ENCODE measurements at regions not wholly inside any gene's neighbourhood (a gene's known extent, or its start where the extent isn't known, plus 50 kb on each side); places are given as distances from the start of the nearest gene placed in this dataset.
"Not testable (repeated sequence)": the region's sequence is repeated elsewhere in the genome, so short reads cannot be mapped to it uniquely, and the experiment has no call there.

- peak; percentile 71 for ATAC-seq
- Mint-ChIP-seq H3K27me3 (no peaks in the 10 kb centered on the region), H3K4me1 (peaks cover 4% of the 10 kb centered on the region), H3K36me3 (no peaks in the 10 kb centered on the region), H3K27ac (no peak overlapping the region), H3K9me3 (no peaks in the 10 kb centered on the region), H3K4me3 (no peak overlapping the region)
Observed at GRCh38 chrX:113529426-113530013, 688.9 kb upstream of the AMOT start.

GRCh38 chrX:113522814-113523213, 682.2 kb upstream of the AMOT start:
- Mint-ChIP-seq H3K4me3 (no peak overlapping the region), H3K27me3 (no peaks in the 10 kb centered on the region), H3K36me3 (no peaks in the 10 kb centered on the region), H3K9me3 (no peaks in the 10 kb centered on the region), H3K4me1 (peaks cover 10% of the 10 kb centered on the region), H3K27ac (no peak overlapping the region)
- peak; percentile 88 for ATAC-seq

DNA sequence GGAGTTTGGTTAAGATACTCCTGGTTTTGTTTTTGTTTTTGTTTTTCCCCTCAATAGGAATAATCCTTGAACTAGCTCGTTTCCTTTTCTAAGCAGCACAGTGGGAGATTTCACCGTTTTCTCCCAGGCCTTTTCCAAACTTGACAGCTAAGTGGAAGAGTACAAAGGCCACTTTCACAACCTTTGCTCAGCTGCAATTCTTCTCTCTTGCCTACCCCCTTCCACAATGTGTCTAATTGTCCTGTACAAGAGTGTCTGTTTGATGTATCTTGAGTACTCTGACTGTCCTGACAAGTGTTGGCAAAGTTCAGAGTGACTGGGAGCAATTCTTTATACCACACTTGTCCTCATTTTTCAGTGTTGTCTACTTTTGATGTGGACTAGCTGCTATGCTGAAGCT, 674.3 kb upstream of the AMOT start:
- no peaks in the 10 kb centered on the region for H3K9me3 Mint-ChIP-seq
- no peak overlapping the region for H3K27ac Mint-ChIP-seq
- ATAC-seq: no peak
- H3K4me1 Mint-ChIP-seq: no peaks in the 10 kb centered on the region
- H3K4me3 Mint-ChIP-seq: no peak overlapping the region
- no peaks in the 10 kb centered on the region for H3K36me3 Mint-ChIP-seq
- H3K27me3 Mint-ChIP-seq: no peaks in the 10 kb centered on the region

DNA sequence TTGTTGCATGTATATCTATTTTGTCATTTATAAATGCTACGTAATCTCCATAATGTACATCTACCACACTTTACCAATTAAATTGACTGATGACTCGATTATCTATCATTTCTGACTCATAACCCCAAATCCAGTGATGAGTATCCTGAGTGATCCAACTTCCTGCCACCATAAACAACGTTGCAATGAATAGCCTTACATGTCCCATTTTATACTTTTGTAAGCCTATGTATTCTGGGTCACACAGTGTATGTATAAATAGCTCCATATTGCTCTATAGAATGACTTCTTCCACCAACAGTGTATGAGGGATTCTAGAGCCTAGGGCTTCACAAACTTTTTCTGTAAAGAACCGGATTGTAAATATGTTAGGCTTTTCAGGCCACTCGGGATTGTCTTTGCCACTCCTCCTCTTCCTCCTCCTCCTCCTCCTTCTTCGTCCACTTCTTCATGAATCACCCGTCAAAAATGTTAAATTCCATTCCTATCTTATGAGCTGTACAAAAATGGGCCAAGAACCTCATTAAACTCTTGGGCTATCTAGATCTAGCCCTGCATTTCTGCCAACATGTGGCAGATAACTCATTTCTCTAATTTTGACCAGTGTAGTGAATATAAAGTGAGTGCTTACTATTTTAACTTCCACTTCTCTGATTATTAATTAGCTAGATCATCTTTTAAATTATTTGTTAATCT, 672.2 kb upstream of the AMOT start:
- Mint-ChIP-seq H3K9me3 (no peaks in the 10 kb centered on the region), H3K4me1 (no peaks in the 10 kb centered on the region), H3K4me3 (no peak overlapping the region), H3K27ac (no peak overlapping the region), H3K27me3 (no peaks in the 10 kb centered on the region), H3K36me3 (no peaks in the 10 kb centered on the region)
- no peak for ATAC-seq

DNA sequence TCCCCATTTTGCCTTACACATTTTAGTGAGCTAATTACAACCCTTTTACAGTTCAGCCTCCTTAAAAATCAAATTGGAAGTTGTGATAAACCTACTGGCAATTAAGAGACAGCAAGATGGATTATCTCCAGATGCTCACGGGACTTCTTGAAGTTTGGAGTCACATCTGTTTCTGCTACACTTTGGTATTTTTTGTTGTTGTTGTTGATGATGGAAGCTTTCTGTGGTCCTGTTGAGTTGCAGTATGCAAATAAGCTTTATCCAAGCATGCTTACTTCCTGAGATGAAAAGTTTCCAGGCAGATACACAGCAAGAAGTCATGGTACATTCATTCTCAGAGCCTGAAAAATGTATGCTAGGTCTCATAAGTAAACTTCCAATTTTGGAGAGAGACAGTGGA, 670.0 kb upstream of the AMOT start:
- no peaks in the 10 kb centered on the region for H3K9me3 Mint-ChIP-seq
- H3K4me3 Mint-ChIP-seq: no peak overlapping the region
- H3K27me3 Mint-ChIP-seq: no peaks in the 10 kb centered on the region
- no peaks in the 10 kb centered on the region for H3K4me1 Mint-ChIP-seq
- no peak overlapping the region for H3K27ac Mint-ChIP-seq
- ATAC-seq: no peak
- H3K36me3 Mint-ChIP-seq: no peaks in the 10 kb centered on the region

- no peak for ATAC-seq
- Mint-ChIP-seq H3K9me3 (peaks cover 5% of the 10 kb centered on the region), H3K4me3 (no peak overlapping the region), H3K27ac (no peak overlapping the region), H3K27me3 (no peaks in the 10 kb centered on the region), H3K36me3 (no peaks in the 10 kb centered on the region), H3K4me1 (no peaks in the 10 kb centered on the region)
Observed at GRCh38 chrX:113492895-113493294, 652.3 kb upstream of the AMOT start.

- H3K4me1 Mint-ChIP-seq: peaks cover 12% of the 10 kb centered on the region
- no peaks in the 10 kb centered on the region for H3K27me3 Mint-ChIP-seq
- no peaks in the 10 kb centered on the region for H3K36me3 Mint-ChIP-seq
- H3K9me3 Mint-ChIP-seq: no peaks in the 10 kb centered on the region
- no peak for ATAC-seq
- H3K4me3 Mint-ChIP-seq: no peak overlapping the region
- H3K27ac Mint-ChIP-seq: peak overlapping the region; percentile 70
Observed at GRCh38 chrX:113473418-113473817, 632.8 kb upstream of the AMOT start.

- not testable (repeated sequence) for H3K4me3 Mint-ChIP-seq, ATAC-seq, H3K36me3 Mint-ChIP-seq, H3K27me3 Mint-ChIP-seq, H3K9me3 Mint-ChIP-seq
- H3K27ac Mint-ChIP-seq: peak overlapping the region; percentile 70
- H3K4me1 Mint-ChIP-seq: peaks cover 12% of the 10 kb centered on the region
Observed at GRCh38 chrX:113473015-113473414, 632.4 kb upstream of the AMOT start.

DNA sequence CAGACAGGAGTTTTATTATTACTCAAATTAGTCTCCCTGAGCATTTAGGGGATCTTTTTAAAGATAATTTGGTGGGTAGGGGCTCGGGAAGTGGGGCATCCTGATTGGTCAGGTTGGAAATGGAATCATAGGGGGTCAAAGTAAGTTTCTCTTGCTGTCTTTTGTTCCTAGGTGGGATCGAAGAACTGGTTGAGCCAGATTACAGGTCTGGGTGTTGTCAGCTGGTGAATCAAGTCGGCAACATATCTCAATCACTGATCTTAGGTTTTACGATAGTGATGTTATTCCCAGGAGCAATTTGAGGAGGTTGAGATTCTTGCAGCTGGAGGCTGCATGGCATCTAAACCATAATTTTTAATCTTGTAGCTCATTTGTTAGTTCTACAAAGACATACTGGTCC, 629.5 kb upstream of the AMOT start:
- Mint-ChIP-seq H3K27ac (no peak overlapping the region), H3K9me3 (no peaks in the 10 kb centered on the region), H3K4me3 (no peak overlapping the region), H3K27me3 (no peaks in the 10 kb centered on the region), H3K36me3 (no peaks in the 10 kb centered on the region), H3K4me1 (peaks cover 12% of the 10 kb centered on the region)
- no peak for ATAC-seq

DNA sequence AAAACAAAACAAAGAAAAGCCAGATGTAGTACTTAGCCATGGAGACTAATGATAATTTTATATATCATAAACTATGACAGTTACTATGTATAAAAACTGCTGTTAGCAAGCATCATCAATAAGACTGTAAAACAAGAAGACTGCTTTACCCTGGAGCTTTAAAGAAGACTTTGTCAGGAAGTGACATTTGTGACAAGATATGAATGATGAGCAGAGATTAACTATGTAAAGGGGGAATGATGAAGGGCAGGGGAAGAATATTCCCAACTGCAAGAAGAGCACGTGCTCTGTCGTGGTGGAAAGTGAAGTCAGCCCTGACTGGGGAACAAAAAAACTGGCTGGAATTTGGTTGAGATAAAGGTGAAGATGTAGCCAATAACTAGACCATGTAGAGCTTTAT, 617.1 kb upstream of the AMOT start:
- no peaks in the 10 kb centered on the region for H3K36me3 Mint-ChIP-seq
- H3K27ac Mint-ChIP-seq: no peak overlapping the region
- no peaks in the 10 kb centered on the region for H3K4me1 Mint-ChIP-seq
- no peak overlapping the region for H3K4me3 Mint-ChIP-seq
- no peaks in the 10 kb centered on the region for H3K27me3 Mint-ChIP-seq
- ATAC-seq: no peak
- H3K9me3 Mint-ChIP-seq: peaks cover 2% of the 10 kb centered on the region

GRCh38 chrX:113455582-113455981, 615.0 kb upstream of the AMOT start:
- no peak for ATAC-seq
- no peak overlapping the region for H3K4me3 Mint-ChIP-seq
- no peaks in the 10 kb centered on the region for H3K27me3 Mint-ChIP-seq
- H3K4me1 Mint-ChIP-seq: no peaks in the 10 kb centered on the region
- peaks cover 2% of the 10 kb centered on the region for H3K9me3 Mint-ChIP-seq
- H3K36me3 Mint-ChIP-seq: no peaks in the 10 kb centered on the region
- H3K27ac Mint-ChIP-seq: no peak overlapping the region

- H3K9me3 Mint-ChIP-seq: peaks cover 3% of the 10 kb centered on the region
- H3K4me1 Mint-ChIP-seq: no peaks in the 10 kb centered on the region
- ATAC-seq: no peak
- peaks cover 5% of the 10 kb centered on the region for H3K36me3 Mint-ChIP-seq
- H3K27me3 Mint-ChIP-seq: no peaks in the 10 kb centered on the region
- no peak overlapping the region for H3K4me3 Mint-ChIP-seq
- H3K27ac Mint-ChIP-seq: no peak overlapping the region
Observed at GRCh38 chrX:113429011-113429410, 588.4 kb upstream of the AMOT start.

- Mint-ChIP-seq H3K27me3 (no peaks in the 10 kb centered on the region), H3K4me3 (no peak overlapping the region), H3K27ac (peak overlapping the region; percentile 63), H3K36me3 (no peaks in the 10 kb centered on the region), H3K9me3 (peaks cover 3% of the 10 kb centered on the region), H3K4me1 (peaks cover 6% of the 10 kb centered on the region)
- ATAC-seq: no peak
Observed at GRCh38 chrX:113422323-113422722, 581.7 kb upstream of the AMOT start.

DNA sequence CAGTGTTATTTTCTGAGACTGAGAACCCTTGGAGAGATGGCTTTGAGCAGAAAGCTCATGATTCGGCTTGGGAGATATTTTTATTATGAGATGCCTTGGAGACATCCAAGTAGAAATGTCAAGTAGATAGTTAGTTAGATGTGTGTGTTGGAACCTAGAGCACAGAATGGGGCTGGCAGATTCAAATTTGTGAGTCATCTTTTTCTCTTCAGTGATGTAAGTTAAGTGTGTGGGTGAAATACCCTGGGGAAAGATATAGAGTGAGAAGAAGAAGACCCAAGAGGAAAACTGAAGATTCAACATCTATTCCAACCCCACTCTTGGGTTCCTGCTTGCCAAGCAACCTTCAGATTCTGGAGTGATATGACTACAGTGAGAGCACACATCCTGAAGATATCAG, 580.8 kb upstream of the AMOT start:
- no peaks in the 10 kb centered on the region for H3K36me3 Mint-ChIP-seq
- no peak for ATAC-seq
- H3K9me3 Mint-ChIP-seq: peaks cover 3% of the 10 kb centered on the region
- H3K27me3 Mint-ChIP-seq: no peaks in the 10 kb centered on the region
- H3K4me3 Mint-ChIP-seq: no peak overlapping the region
- peaks cover 6% of the 10 kb centered on the region for H3K4me1 Mint-ChIP-seq
- H3K27ac Mint-ChIP-seq: no peak overlapping the region

GRCh38 chrX:113412106-113412505, 571.5 kb upstream of the AMOT start:
- Mint-ChIP-seq H3K4me3 (no peak overlapping the region), H3K9me3 (no peaks in the 10 kb centered on the region), H3K27ac (no peak overlapping the region), H3K4me1 (no peaks in the 10 kb centered on the region), H3K27me3 (no peaks in the 10 kb centered on the region), H3K36me3 (no peaks in the 10 kb centered on the region)
- no peak for ATAC-seq

- no peak for ATAC-seq
- no peaks in the 10 kb centered on the region for H3K27me3 Mint-ChIP-seq
- no peaks in the 10 kb centered on the region for H3K9me3 Mint-ChIP-seq
- no peaks in the 10 kb centered on the region for H3K36me3 Mint-ChIP-seq
- H3K4me1 Mint-ChIP-seq: no peaks in the 10 kb centered on the region
- no peak overlapping the region for H3K4me3 Mint-ChIP-seq
- no peak overlapping the region for H3K27ac Mint-ChIP-seq
Observed at GRCh38 chrX:113408843-113409242, 568.2 kb upstream of the AMOT start.
